ENCODE measurements at regions not wholly inside any gene's neighbourhood (a gene's known extent, or its start where the extent isn't known, plus 50 kb on each side); places are given as distances from the start of the nearest gene placed in this dataset.

- no peak for DNase-seq
- no peaks in the 10 kb centered on the region for H3K23me2 ChIP-seq (ENCODE audit: insufficient read length, low read depth, low read length, poor library complexity, severe bottlenecking)
- H3K4me1 ChIP-seq (ENCODE audit: insufficient read depth, low read length) = no peaks in the 10 kb centered on the region
- H4K5ac ChIP-seq (ENCODE audit: insufficient read length, low read depth, low read length) = no peak overlapping the region
- no peak overlapping the region for H3K27ac ChIP-seq (ENCODE audit: insufficient read length, low read depth, low read length)
- no peak overlapping the region for H3K14ac ChIP-seq (ENCODE audit: insufficient read depth, low read length)
- no peak overlapping the region for H3K4me3 Mint-ChIP-seq
- H3K9ac ChIP-seq (ENCODE audit: extremely low read depth, insufficient read length, low read length) = no peak overlapping the region
- no peak for TF ChIP-seq CTCF (conservative IDR thresholded peaks at IDR 0.05)
- no peak overlapping the region for H2AFZ ChIP-seq (ENCODE audit: low read length)
- no peak overlapping the region for H3K4ac ChIP-seq (ENCODE audit: low read depth, low read length)
- H3K4me1 Mint-ChIP-seq = peaks cover 3 to 5% of the 10 kb centered on the region in 2 experiments; a peak in 1 of 4 replicates
- H2AK5ac ChIP-seq (ENCODE audit: insufficient read length, low read length) = no peak overlapping the region
- H3K9me3 ChIP-seq (ENCODE audit: control insufficient read depth, low read depth, low read length) = no peaks in the 10 kb centered on the region
- H4K20me1 ChIP-seq (ENCODE audit: control insufficient read depth, insufficient read depth, insufficient read length) = no peaks in the 10 kb centered on the region
- no peaks in the 10 kb centered on the region for H3K27me3 Mint-ChIP-seq (ENCODE audit: low read depth)
- H3K79me1 ChIP-seq (ENCODE audit: insufficient read depth, low read depth, low read length, poor library complexity, severe bottlenecking) = no peaks in the 10 kb centered on the region
- no peak overlapping the region for H2BK15ac ChIP-seq (ENCODE audit: low read depth, low read length)
- H2BK120ac ChIP-seq (ENCODE audit: low read depth, low read length, poor library complexity, severe bottlenecking) = no peak overlapping the region
- no peak overlapping the region for H3K23ac ChIP-seq (ENCODE audit: insufficient read length, low read depth, low read length)
- no peak overlapping the region for H3K18ac ChIP-seq (ENCODE audit: insufficient read length, low read depth, low read length)
- H3K27ac Mint-ChIP-seq = no peak overlapping the region
- no peak overlapping the region for H2BK12ac ChIP-seq (ENCODE audit: insufficient read length, low read depth, low read length)
- no peak overlapping the region for H4K91ac ChIP-seq (ENCODE audit: insufficient read length, low read depth, low read length)
- H2BK5ac ChIP-seq (ENCODE audit: insufficient read length, low read length) = no peak overlapping the region
- no peak overlapping the region for H2BK20ac ChIP-seq (ENCODE audit: low read depth, low read length, poor library complexity, severe bottlenecking)
- H3T11ph ChIP-seq (ENCODE audit: low read length) = no peak overlapping the region
- no peaks in the 10 kb centered on the region for H3K36me3 Mint-ChIP-seq (ENCODE audit: insufficient read depth in 1 of 3, low read depth in 3 of 3)
- H3K9me3 Mint-ChIP-seq = no peaks in the 10 kb centered on the region; a peak in 2 of 5 replicates
- no peak overlapping the region for H3K56ac ChIP-seq (ENCODE audit: insufficient read length, low read depth, low read length)
- H3K27me3 ChIP-seq (ENCODE audit: insufficient read depth, low read length) = no peaks in the 10 kb centered on the region
- H3K79me2 ChIP-seq (ENCODE audit: insufficient read depth, low read length) = no peaks in the 10 kb centered on the region
- H3K4me2 ChIP-seq (ENCODE audit: insufficient read depth, insufficient read length, low read length) = no peak overlapping the region
- no peak overlapping the region for H4K8ac ChIP-seq (replicated peaks; ENCODE audit: insufficient read length, low read depth, low read length)
Measured at GRCh38 chr9:106634641-106635040, 228.3 kb upstream of the ZNF462 start.

Data from H9 (cell line).